Stimulated activated naive B cell treated with anti-CD40 and anti-IgM and Interleukin-4, amounts not matched to agents 10 μg/mL and 1 μg/mL and 100 μg/mL, for 72 hours (primary cell): ENCODE measurements at regions not wholly inside any gene's neighbourhood (a gene's known extent, or its start where the extent isn't known, plus 50 kb on each side); places are given as distances from the start of the nearest gene placed in this dataset.

ENCODE experiments used
- ATAC-seq, 2 donors: fragments of 150-1000 bp; cut with Tn5 transposase; replicated peaks; 2 replicates each; pipeline ENCODE4 v1.10.0; 2021; ENCODE audit warnings: moderate library complexity in 1 of 2
- DNase-seq: peaks from one replicate; pipeline ENCODE4 v3.0.0; 2021
- H3K27ac Mint-ChIP-seq: one replicate; pipeline ENCODE4 v1.8.0; 2022; ENCODE audit warnings: mild to moderate bottlenecking, mixed read lengths
- H3K27me3 Mint-ChIP-seq, 2 donors: one replicate each; pipeline ENCODE4 v1.8.0; 2022; ENCODE audit warnings: mixed read lengths in 2 of 2
- H3K36me3 Mint-ChIP-seq, 2 donors: one replicate each; pipeline ENCODE4 v1.8.0; 2022; ENCODE audit warnings: mixed read lengths in 2 of 2, mild to moderate bottlenecking in 1 of 2
- H3K4me1 Mint-ChIP-seq, 2 donors: one replicate each; pipeline ENCODE4 v1.8.0; 2022; ENCODE audit warnings: mixed read lengths in 2 of 2, mild to moderate bottlenecking in 1 of 2
- H3K4me3 Mint-ChIP-seq, 2 donors: one replicate each; pipeline ENCODE4 v1.8.0; 2022; ENCODE audit warnings: mild to moderate bottlenecking in 2 of 2, mixed read lengths in 2 of 2, moderate library complexity in 1 of 2
- H3K9me3 Mint-ChIP-seq, 2 donors: one replicate each; pipeline ENCODE4 v1.8.0; 2022; ENCODE audit warnings: mixed read lengths in 2 of 2, mild to moderate bottlenecking in 1 of 2

- DNase-seq, result no peak
- Mint-ChIP-seq H3K27me3 (peaks cover 22 to 26% of the 10 kb centered on the region in 2 donors), H3K4me3 (no peak overlapping the region), H3K36me3 (peaks cover 0 to under 1% of the 10 kb centered on the region in 2 donors), H3K4me1 (no peaks in the 10 kb centered on the region), H3K27ac (no peak overlapping the region), H3K9me3 (peaks cover under 1 to 2% of the 10 kb centered on the region in 2 donors)
- ATAC-seq, result no peak
These were observed 50.8 kb upstream of the LY86 start for GRCh38 chr6:6537488-6538260.

GRCh38 chr6:6538261-6538660 lies 50.3 kb upstream of the LY86 start:
- no peak overlapping the region for H3K4me3 Mint-ChIP-seq
- ATAC-seq (no peak), DNase-seq (no peak)
- H3K4me1 Mint-ChIP-seq, result no peaks in the 10 kb centered on the region
- peaks cover 25 to 32% of the 10 kb centered on the region in 2 donors for H3K27me3 Mint-ChIP-seq
- peaks cover 5 to 6% of the 10 kb centered on the region in 2 donors for H3K9me3 Mint-ChIP-seq
- H3K27ac Mint-ChIP-seq, result no peak overlapping the region
- H3K36me3 Mint-ChIP-seq, result peaks cover 4 to 6% of the 10 kb centered on the region in 2 donors
